GM21390 (cell line): ENCODE measurements at regions not wholly inside any gene's neighbourhood (a gene's known extent, or its start where the extent isn't known, plus 50 kb on each side); places are given as distances from the start of the nearest gene placed in this dataset.
"Not testable (repeated sequence)": the region's sequence is repeated elsewhere in the genome, so short reads cannot be mapped to it uniquely, and the experiment has no call there.

Experiments used
- ATAC-seq: cut with Tn5 transposase; IDR thresholded peaks from one replicate; pipeline ENCODE4 v1.9.1; 2021; ENCODE audit not compliant: unreplicated experiment

DNA sequence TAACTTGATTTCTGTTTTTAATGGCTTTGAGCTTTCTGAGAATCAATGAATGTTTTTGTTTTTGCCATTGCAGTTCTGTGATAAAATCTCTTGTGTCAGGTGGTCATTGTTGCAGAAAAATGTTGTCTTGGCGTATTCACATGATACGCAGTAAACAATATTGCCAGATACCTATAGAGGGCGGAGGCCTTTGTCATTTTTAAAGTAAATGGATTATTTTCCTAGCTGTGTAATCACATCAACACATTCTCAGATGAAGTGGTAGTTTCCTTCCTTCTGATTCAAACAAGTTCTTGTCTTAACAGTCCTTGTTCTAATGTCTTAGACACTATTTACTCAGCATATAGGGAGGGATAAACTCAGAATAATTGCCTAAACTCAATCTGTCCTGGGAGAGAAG is 109.9 kb upstream of the DAB2 start:
- no peak for ATAC-seq

GRCh38 chr5:39533749-39534148 is 109.0 kb upstream of the DAB2 start:
- no peak for ATAC-seq

- no peak for ATAC-seq
Observed at GRCh38 chr5:39532511-39532910, 107.7 kb upstream of the DAB2 start.

GRCh38 chr5:39531306-39531705 is 106.5 kb upstream of the DAB2 start:
- no peak for ATAC-seq

DNA sequence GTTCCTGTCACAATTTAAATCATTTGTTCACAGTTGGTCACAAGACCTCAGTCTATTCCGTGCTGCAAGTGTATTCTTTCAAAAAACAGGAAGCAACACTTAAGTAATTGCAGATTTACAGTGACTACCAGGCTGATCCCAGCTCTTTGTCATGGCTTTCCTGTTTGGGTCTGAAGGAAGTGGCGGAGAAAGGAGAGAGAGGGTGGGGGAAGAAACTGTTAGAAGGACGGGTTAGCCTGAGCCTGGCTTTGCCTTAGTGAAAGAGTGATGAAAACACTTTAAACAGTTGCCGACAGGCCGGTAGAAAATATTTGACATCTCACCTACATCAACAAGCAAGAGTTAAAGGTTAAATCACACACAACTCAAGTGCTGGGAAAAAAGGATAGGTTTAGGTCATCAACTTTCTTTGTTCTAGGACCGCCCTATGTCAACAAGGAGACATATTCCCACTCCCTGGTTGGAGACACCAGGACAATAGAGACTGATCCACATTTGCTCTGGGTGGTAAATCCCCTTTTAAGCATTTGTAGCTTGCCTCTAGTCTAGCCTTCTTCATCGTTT is 102.2 kb upstream of the DAB2 start:
- no peak for ATAC-seq

DNA sequence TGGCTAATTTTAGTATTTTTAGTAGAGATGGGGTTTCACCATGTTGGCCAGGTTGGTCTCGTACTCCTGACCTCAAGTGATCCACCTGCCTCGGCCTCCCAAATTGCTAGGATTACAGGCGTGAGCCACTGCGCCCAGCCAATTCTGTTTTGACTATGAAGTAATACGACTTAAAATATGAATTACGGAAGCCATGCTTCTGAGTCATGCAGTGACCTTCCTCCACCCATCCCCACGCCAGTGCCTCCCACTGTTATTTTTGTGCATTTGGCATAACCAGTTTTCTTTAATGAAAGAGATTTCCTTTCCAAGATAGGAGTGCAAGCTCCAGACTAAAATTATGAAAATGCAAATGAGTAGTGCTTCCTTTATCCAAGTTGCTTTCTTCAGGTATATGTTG is 101.0 kb upstream of the DAB2 start:
- ATAC-seq = not testable (repeated sequence)

- ATAC-seq = no peak
Observed at GRCh38 chr5:39525271-39525670, 100.5 kb upstream of the DAB2 start.

DNA sequence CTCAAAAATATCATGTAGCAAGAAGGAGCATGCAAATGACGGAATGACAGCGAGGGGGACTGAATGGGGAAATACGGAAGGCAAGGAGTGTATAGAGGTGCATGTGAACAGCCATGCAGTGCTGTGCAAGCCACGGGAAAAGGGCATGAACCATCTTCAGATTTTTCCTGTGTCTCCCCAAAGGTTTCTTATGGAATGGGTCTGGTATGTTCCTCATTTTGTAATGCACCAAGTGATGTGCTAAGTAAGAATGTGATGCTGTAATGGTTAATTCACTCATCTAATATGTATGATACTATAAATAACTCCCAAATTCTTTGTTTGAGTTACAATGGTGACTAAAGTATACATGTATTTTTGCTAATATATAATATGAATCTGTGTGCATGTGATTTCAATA is 99.0 kb upstream of the DAB2 start:
- no peak for ATAC-seq

DNA sequence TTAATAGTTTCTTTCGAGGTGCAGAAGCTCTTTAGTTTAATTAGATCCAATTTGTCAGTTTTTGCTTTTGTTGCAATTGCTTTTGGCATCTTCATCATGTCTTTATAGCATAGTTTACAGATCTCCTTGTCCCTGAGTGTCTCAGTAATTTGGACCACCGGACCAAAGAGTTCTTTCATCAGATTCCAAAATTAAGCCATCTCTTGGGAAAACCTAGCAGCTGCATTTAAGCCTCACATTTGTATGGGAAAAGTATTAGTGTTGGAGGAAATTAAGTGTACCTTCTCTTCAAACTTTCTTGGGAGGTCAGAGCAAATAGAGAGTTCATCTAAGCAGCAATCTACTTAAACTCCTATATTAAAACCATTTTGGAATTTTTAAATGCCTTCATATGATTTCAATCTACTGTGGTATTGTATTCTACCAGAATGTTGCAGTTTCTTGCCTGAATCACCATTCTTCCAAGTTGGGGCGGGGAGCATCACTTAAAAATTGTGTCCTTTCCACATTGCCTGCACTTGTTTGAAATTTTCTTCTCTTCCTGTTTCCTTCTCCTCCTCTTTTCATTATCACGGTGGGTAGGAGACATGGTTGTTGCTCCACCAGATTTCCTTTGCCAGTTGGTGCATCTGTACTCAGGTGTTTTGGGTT is 97.3 kb upstream of the DAB2 start:
- no peak for ATAC-seq

DNA sequence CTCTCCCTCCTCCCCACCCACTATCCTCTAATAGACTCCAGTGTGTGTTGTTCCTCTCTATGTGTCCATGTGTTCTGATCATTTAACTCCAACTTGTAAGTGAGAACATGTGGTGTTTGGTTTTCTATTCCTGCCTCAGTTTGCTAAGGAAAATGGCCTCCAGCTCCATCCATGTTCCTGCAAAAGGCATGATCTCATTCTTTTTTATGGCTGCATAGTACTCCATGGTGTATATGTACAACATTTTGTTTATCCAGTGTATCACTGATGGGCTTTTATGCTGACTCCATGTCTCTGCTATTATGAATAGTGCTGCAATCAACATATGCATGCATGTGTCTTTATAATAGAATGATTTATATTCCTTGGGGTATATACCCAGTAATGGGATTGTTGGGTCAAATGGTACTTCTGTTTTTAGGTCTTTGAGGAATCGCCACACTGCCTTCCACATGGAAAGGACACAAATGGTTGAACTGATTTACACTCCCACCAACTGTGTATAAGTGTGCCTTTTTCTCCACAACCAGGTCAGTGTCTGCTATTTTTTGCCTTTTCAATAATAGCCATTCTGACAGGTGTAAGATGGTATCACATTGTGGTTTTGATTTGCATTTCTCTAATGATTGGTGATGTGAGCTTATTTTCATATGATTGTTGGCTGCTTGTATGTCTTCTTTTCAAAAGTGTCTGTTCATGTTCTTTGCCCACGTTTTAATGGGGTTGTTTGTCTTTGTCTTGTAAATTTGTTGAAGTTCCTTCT is 96.5 kb upstream of the DAB2 start:
- ATAC-seq = no peak

DNA sequence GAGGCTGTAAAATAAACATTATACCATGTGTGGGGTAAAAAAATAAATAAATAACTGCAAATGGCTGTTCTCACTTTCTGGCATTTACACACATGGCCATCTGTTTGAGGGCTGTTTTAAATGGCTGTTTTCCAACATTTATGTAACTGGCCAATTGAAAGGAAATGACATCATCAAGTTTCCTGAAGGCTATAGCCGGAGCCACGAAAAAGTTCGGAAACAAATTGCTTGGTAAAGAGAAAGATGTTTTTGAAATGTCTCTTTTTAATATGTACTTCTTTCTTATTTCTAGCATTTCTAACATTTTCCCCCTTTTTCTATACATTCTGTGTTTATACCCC is 95.4 kb upstream of the DAB2 start:
- ATAC-seq = no peak

DNA sequence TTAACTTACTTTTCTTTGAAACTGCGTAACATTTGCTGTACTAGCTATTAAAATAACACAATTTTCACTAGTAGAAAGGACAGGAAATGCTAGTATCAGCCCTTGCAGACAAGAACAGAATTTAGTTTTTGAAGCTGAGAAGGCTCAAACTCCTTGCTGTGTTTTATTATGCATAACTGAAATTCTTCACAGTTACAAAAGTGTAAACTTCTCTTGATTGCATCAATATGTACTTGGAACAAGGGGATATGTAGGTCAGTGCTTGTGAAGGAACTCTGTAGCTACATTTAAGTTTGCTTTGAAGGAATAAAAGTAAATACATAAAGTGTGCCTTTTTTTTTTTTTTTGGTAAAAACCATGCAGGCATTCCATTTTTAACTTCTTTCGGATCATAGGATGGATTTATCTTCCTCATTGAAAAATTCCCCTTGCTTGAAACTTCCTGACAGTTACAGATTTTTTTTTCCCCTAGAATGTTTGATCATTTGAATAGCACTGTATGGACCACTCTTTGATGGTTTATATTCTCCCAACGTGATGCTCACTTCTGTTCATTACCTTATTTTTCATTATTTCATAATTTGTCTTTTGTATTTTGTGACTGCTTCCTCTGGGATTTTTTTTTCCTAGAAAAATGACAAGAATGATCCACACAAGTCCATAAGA is 94.9 kb upstream of the DAB2 start:
- ATAC-seq = no peak

GRCh38 chr5:39519079-39519478 is 94.3 kb upstream of the DAB2 start:
- ATAC-seq = no peak

DNA sequence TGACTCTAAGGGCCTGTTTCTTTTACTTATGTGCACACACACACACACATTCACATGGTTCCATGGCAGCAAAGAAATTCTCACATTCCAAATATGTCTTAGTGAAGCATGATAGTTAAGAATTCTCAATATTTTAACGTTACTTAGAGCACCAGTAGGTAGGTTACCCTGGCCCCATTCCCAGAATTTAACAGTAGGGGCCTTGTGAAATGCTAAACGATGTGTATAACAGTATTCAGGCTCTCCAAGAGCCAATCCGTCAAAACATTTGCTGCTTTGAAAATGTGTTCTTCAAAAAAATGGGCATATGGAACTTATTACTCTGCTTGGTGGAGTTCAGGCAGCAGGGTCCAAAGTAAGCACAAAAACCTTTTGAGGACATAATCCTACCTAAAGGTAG is 93.7 kb upstream of the DAB2 start:
- no peak for ATAC-seq

DNA sequence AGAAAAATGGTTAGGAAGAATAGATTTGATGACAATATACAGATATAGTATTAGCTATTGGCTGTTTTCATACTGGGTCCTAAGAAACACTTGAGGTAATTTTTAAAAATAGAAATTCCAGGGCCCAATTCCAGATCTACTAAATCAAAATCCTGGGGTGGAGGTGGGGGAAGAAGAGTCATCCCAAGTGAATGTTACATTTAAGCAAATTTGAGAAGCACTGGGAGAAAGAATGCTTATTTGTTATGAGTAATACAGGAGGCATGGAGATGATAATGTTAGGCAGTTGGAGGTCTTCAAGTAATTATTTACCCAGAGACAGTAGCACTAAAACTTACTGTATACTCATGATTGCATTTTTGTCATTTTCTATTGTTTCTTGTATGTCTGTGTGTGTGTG is 93.0 kb upstream of the DAB2 start:
- ATAC-seq = no peak

DNA sequence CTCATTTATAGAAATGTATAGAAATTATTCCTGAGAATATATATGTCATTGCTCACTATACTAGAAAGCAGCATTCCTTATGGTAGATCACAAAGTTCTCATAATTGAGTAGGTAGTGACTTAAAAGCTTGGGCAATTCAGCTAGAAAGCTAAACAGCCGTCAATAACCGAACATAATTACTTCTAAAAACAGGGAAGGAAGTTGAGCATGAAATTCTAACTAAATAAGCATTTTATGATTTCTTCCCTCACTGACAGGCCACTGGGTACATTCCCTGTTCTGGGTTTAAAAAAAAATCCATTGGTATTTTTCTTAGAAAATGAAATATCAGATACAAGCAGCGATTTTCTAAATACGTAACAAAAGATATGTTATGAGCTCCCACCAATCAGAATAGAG is 91.1 kb upstream of the DAB2 start:
- ATAC-seq = no peak

DNA sequence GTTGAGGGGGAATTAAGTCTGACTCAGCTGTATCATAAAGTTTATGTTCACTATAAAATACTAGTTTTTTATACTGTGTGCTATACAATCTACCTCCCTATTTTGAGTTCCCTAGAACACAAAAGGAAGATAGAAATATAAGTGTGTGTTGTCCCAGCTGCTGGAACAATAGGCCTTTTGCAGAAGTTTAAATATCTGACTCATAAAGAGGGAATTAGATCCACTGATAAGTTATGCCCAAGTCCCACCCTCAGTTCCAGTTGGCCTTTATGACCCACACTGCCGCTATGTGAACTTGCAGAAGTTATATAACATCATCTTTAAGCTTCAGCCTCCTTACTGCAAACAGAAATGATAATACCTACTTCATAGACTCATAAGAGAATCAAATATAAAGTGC is 88.5 kb upstream of the DAB2 start:
- ATAC-seq = no peak

DNA sequence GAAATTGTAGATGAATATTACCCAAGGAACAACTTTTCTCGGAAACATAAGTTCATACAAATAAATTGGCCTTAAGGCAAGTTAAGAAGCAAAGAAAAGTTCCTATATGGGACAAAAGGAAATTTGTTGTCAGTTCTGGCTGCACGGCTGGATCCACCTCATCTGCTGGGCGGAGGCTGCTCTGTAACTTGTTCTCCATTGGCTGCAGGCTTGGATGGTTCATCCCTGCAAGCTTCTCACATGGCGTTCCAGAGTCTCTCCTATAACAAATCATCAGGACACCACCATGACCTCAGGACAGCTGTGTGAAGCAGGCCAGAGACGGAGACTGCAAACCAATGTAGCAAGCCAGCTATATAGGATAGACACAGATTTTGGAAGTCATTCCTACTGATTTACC is 81.4 kb upstream of the DAB2 start:
- ATAC-seq = no peak

DNA sequence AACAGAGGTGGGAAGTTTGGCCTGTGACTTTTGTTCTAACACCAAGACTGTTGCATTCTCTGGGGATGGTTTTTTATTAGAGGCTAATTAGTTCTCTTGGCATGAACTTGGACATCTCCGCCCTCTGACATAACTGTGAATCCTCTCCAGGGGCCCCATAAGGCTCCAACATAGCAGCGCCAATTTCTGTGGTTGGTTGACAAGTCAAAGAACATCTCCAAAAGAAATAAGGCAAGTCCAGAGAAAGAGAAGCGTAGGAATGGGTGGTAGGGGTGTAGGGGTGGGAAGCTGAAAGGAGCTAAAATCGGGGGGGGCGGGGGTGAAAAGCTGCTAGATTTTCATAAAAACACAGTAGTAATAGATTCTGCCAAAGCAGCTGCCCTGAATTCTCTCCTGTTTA is 81.0 kb upstream of the DAB2 start:
- no peak for ATAC-seq

GRCh38 chr5:39505363-39505762 is 80.6 kb upstream of the DAB2 start:
- no peak for ATAC-seq

DNA sequence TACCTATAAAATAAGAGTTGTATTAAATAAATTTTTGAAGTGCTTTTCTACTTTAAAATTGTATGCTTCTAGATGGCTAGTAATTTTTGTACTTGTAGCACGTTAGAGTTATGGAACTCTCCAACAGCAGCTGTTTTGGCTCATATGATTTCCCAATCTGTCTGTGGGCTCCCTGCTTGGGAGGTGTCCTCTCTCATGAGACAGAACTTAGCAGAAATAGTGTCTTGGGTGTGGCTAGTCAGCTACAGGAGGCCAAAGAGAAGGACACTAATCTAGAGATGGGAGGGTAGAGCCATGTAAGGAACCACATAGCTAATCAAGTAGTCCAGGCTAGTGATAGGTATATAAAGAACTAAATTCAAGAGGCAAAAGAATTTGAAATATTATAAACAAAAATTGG is 78.4 kb upstream of the DAB2 start:
- no peak for ATAC-seq

- ATAC-seq = no peak
Observed at GRCh38 chr5:39502704-39503103, 77.9 kb upstream of the DAB2 start.
